Hematopoietic multipotent progenitor cell treated with erythropoietin and hydrocortisone succinate and interleukin-3 and kit ligand, for 15 days (in vitro differentiated cells): ENCODE measurements at regions not wholly inside any gene's neighbourhood (a gene's known extent, or its start where the extent isn't known, plus 50 kb on each side); places are given as distances from the start of the nearest gene placed in this dataset.

Source experiments
- DNase-seq: peaks from one replicate; pipeline ENCODE4 v3.0.0-alpha.2; 2015; ENCODE audit warnings: low spot score

- DNase-seq, result no peak
Measured at GRCh38 chr7:42492920-42493319, 255.9 kb upstream of the GLI3 start.

DNA sequence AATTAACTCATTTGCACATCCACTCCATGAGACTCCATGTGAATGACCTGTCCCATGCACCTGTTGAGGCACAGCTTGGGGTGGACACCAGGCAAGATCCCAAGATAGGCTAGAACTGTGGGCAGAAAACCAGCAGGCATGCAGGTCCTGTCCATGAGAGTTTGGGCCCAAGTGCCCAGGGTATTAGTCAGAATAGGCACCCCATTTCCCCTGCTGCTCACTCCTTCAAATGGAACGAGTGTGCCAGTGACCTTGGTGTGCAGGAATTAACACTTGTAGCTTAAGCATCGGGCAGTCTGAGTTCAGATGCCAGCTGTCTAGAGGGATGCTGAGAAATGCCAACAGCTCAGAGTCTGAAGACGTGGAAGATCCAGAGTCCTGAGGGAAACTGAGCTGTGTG, 254.1 kb upstream of the GLI3 start:
- no peak for DNase-seq

GRCh38 chr7:42489299-42489698, 252.3 kb upstream of the GLI3 start:
- no peak for DNase-seq

DNA sequence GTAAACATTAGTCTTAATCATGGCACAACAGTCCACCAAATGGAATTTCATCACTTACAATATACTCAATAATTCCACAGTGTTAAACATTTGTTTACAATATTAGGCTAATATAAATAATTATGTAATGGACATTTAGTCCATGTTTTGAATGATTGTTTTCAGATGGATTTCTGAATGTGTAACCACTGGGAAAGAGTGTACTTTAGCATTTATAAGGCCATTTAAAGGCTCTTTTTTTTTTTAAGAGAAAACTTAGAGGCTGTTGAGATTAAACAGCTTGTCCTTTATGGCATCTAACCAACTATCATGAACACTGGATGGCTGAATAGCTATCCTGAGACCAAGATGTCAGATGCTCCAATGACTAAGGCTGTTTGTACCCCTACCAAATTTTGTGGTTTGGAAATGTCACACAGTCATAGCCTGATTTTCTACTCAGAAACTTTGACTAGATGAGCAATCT, 248.3 kb upstream of the GLI3 start:
- no peak for DNase-seq

- no peak for DNase-seq
Measured at GRCh38 chr7:42483886-42484285, 246.9 kb upstream of the GLI3 start.

DNA sequence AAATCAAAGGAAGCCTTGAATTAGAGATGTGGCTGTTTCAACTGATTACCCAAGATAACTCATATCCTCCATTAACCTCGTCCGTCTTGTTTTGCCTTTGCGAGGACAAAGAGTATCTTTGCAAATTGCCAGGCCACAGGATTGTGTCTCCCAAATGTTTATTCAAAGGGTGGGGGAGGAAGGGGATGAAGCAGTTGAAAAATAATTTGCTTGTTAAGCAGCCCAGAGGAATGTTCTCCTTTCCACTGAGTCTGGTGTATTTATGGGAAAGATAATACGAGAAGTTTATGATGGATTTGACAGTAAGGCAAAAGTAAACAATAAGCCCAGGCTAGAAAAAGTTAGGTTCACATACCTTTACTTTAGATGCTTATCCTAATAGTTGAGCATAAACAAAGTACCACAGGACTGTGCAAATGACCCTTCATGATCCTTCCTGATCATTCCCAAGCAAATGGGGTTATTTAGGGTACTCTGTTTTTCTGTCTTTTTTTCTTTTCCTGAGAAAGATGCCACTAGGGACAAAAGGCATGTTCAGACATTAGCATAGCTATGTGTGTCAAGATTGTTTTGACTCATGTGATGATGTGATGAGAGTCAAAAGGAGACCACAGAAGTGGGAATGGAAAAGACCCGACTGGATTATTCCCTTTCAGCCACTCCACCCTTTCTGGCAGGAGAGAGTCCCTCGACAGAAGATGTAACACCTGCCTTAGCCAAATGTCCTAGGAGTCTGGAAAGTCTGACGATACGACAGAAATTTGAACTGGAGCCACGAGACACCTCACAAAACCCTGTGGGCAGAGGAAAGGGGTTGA, 243.0 kb upstream of the GLI3 start:
- no peak for DNase-seq

GRCh38 chr7:42479452-42479815, 242.4 kb upstream of the GLI3 start:
- DNase-seq, result no peak

DNA sequence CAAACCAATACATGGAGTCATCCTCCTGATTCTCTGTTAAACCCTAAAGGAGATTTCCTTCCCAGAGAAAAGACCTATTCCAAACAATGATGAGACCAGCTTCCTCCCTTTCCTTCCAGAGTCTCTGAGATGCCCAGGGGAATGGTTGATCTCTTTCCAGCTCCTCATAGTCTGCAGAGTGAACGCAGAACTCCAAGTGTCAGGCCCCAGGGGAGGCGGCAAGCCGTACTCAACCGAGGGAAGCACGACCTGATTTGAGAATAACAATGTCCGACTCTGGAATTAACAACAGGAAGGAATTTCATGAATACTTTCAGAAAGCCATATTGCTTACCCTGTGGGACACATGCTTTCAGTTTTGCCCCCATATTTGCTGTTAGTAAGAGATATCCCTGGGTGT, 241.7 kb upstream of the GLI3 start:
- no peak for DNase-seq

DNA sequence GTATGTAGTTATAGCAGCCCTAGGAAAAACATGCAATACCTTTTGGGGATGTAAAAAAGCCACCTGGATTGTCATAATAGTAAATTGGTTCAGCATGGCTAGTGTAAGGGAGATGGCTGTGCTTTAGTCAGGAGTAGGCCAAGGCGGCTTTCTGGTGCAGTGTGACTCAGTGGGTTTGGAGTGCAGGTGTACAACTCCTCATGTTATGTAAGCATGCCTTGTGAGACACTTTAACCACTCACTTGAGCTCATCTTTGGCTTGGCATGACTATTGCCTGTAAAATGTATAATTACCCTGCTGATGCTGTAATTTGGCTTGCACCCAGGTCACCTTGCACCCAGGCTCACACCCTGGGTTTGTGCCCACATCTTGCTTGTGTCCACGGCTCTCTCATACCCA, 239.2 kb upstream of the GLI3 start:
- DNase-seq, result no peak

- no peak for DNase-seq
Measured at GRCh38 chr7:42475082-42475481, 238.1 kb upstream of the GLI3 start.

- DNase-seq, result no peak
Measured at GRCh38 chr7:42473099-42473498, 236.1 kb upstream of the GLI3 start.

- DNase-seq, result no peak
Measured at GRCh38 chr7:42471573-42472174, 234.7 kb upstream of the GLI3 start.

- DNase-seq, result no peak
Measured at GRCh38 chr7:42469341-42469740, 232.3 kb upstream of the GLI3 start.

DNA sequence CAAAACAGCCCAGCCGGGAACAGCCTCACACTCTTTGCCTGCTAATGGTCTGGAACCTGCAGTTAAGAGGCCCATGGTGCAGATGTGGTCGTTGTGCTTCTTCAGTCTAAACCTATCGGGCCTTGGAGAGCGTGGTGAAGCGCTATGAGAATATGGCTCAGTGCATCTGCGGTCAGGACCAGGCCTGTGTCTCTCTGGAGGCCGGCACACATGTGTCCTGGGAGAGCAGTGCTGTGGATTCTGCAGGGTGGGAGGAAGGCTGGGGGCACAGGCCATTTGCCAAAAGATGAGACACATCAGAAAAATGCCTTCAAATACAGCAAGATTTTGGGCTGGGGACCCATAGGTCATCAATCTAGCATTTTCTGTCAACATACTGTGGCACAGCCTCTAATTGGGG, 231.5 kb upstream of the GLI3 start:
- DNase-seq, result no peak

DNA sequence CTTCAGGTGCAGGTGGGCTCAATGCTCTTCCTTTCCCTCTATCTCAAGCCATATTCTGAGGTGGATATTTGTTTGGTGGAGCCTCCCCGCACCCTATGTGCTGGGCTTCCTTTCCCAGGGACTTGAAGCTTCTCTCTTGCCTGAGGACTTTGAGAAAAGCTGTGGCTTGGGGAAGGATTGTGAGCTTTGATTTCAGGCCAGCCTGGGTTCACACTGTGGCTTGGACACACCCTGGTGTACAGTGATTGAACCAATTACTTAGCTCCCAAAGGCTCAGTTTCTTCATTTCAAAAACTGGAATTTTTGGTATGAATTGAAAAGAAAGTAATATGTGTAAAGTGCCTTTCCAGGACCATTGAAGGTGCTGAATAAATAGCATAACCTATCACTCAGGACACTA, 224.5 kb upstream of the GLI3 start:
- DNase-seq, result no peak

GRCh38 chr7:42460933-42461332, 223.9 kb upstream of the GLI3 start:
- no peak for DNase-seq

DNA sequence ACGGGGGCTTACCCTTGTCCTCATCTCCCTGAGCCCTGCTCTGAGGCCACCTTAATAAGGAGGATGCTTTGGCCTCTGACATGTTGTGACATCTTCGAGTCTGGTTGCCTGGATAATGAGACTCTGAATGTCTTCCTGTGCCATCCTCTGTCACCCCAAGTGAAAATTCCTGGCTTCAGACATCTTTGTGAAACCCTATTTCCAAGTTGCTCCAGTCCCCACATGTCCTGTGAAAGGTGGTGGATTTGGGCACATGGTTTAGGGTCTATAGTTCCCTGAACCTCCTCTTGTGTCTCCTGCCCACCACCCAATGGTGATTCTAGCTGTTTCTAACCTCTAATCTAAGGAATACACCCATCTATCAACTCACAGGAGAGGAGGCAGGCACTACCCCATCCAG, 223.1 kb upstream of the GLI3 start:
- DNase-seq, result no peak

GRCh38 chr7:42457663-42458062, 220.7 kb upstream of the GLI3 start:
- no peak for DNase-seq

- no peak for DNase-seq
Measured at GRCh38 chr7:42456756-42457276, 219.8 kb upstream of the GLI3 start.

DNA sequence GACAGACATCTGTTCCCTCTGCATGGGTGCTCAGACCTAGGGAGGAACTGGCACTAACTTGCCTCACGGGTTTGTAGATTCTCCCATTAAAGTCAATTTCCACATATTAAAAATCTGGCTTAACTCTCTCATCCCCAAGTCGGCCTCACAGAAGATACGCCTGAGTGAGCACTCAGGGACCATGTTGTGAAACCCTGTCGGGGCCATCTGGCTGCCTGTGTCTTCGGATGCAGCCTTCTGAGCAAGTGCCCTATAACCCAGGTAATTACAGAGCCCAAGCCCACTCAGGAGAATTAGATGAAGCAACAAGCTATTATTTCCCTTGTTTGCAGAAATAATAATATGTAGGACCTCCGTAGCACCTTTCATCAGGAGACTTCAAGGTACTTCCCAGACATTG, 219.3 kb upstream of the GLI3 start:
- DNase-seq, result no peak

DNA sequence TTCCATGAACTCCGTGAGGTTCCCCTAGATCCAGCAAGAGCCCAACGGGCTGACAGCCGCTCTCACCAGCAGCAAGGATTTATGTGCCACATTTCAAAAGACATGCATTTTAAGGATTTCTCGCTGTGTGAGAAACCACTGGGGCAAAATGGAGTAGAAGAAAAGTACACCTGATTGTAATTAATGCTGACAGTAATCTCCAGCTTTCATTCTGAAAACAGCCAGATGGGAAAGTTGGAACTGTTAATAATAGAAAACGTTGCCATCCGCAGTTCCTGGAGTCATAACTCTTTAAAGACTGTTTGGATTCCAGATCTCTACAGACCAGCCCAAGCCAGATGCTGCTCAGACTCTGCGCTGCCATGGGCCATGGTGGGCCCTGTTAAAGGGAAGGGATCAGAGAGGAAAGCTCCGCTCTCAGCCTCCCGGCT, 216.9 kb upstream of the GLI3 start:
- DNase-seq, result no peak

- DNase-seq, result no peak
Measured at GRCh38 chr7:42452356-42452755, 215.3 kb upstream of the GLI3 start.

GRCh38 chr7:42449431-42449830, 212.4 kb upstream of the GLI3 start:
- no peak for DNase-seq

DNA sequence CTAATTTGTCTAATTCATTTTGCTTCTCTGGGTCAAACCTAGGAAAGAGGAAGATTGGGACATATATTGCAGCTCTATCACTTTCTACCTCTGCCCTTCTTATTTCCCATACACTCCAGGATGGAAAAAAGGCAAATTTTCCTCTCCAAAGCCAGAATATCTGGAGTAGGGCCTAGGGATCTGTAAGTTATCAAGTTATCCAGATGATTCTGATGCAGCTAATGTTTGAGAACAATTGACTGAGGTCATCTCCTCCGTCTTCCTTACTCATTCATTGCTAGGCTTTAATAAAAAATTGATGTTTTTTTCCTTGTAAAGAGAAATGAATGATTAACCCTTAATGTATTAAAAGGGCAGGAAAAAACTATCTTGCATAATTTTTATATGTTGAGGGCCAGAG, 211.9 kb upstream of the GLI3 start:
- DNase-seq, result no peak
